OCI-LY1 (cell line): ENCODE measurements at regions not wholly inside any gene's neighbourhood (a gene's known extent, or its start where the extent isn't known, plus 50 kb on each side); places are given as distances from the start of the nearest gene placed in this dataset.

ENCODE experiments used
- CTCF ChIP-seq: fragments of 200-600 bp; sonication (generic), shearing (Covaris generic); IDR thresholded peaks from 2 replicates; pipeline ENCODE4 v1.5.1; 2017; ENCODE audit warnings: mild to moderate bottlenecking, antibody characterized with exemption, low read length, moderate library complexity, mixed read lengths
- EZH2 ChIP-seq: fragments of 200-600 bp; sonication (generic), shearing (Covaris generic); IDR thresholded peaks from 2 replicates; pipeline ENCODE4 v1.8.0; 2017; ENCODE audit warnings: borderline replicate concordance, mixed run types, mild to moderate bottlenecking, antibody characterized with exemption, low read length, moderate library complexity, mixed read lengths

GRCh38 chr16:85353839-85354685, 241.8 kb upstream of the CIBAR2 start:
- no peak for TF ChIP-seq CTCF
- no peak for TF ChIP-seq EZH2
